ENCODE measurements at regions not wholly inside any gene's neighbourhood (a gene's known extent, or its start where the extent isn't known, plus 50 kb on each side); places are given as distances from the start of the nearest gene placed in this dataset.

DNA sequence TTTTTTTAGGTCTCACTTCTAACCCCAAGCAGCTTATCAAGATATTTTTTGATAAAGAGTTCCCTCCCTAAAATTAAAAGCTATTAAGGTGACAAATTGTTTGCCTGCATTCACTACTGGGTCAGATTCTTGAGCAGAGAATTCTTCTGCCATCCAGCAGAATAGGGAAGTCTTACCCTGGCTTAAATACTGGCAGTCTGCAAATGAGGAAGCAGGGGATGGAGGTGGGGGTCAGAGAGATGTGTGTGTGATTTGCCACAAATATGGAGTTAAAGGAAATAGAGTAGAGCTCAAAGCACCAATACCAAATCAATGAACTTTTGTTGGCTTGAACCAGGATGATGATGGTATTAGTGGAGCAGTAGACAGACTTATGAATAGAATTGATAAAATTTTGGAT, 122.2 kb downstream of the ANXA5 start:
- no peak for TF ChIP-seq SIN3A (IDR thresholded peaks at IDR 0.05; ENCODE audit: borderline replicate concordance, low read depth, low read length)
- no peak for TF ChIP-seq GATA2 (CRISPR knock-in tag; IDR thresholded peaks at IDR 0.05)
- TF ChIP-seq EZH2phosphoT487 (IDR thresholded peaks at IDR 0.05; ENCODE audit: borderline replicate concordance, low read depth): no peak
- TF ChIP-seq, protein P1, sequence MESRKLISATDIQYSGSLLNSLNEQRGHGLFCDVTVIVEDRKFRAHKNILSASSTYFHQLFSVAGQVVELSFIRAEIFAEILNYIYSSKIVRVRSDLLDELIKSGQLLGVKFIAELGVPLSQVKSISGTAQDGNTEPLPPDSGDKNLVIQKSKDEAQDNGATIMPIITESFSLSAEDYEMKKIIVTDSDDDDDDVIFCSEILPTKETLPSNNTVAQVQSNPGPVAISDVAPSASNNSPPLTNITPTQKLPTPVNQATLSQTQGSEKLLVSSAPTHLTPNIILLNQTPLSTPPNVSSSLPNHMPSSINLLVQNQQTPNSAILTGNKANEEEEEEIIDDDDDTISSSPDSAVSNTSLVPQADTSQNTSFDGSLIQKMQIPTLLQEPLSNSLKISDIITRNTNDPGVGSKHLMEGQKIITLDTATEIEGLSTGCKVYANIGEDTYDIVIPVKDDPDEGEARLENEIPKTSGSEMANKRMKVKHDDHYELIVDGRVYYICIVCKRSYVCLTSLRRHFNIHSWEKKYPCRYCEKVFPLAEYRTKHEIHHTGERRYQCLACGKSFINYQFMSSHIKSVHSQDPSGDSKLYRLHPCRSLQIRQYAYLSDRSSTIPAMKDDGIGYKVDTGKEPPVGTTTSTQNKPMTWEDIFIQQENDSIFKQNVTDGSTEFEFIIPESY (IDR thresholded peaks at IDR 0.05; ENCODE audit: borderline replicate concordance, low read depth): no peak
- TF ChIP-seq JUND (IDR thresholded peaks at IDR 0.05): no peak
- no peak for TF ChIP-seq RXRA (IDR thresholded peaks at IDR 0.05; ENCODE audit: borderline replicate concordance, low read depth)
- no peak for TF ChIP-seq YY1 (IDR thresholded peaks at IDR 0.05; ENCODE audit: low read depth)
- TF ChIP-seq CHD2 (IDR thresholded peaks at IDR 0.05; ENCODE audit: low read length, partially characterized antibody): no peak
- TF ChIP-seq SMC3 (IDR thresholded peaks at IDR 0.05; ENCODE audit: low read depth, low read length): no peak
- TF ChIP-seq FOSL2 (IDR thresholded peaks at IDR 0.05; ENCODE audit: borderline replicate concordance, low read depth): no peak
- no peak for TF ChIP-seq TEAD4 (IDR thresholded peaks at IDR 0.05; ENCODE audit: borderline replicate concordance, insufficient read depth)
- no peak for TF ChIP-seq TCF12 (IDR thresholded peaks at IDR 0.05)
- no peak for TF ChIP-seq RCOR1 (IDR thresholded peaks at IDR 0.05; ENCODE audit: low read length)
- TF ChIP-seq MXI1 (IDR thresholded peaks at IDR 0.05; ENCODE audit: low read depth, low read length): no peak
- TF ChIP-seq TAF1 (IDR thresholded peaks at IDR 0.05; ENCODE audit: borderline replicate concordance, low read depth, low read length): no peak
- TF ChIP-seq, protein P2, sequence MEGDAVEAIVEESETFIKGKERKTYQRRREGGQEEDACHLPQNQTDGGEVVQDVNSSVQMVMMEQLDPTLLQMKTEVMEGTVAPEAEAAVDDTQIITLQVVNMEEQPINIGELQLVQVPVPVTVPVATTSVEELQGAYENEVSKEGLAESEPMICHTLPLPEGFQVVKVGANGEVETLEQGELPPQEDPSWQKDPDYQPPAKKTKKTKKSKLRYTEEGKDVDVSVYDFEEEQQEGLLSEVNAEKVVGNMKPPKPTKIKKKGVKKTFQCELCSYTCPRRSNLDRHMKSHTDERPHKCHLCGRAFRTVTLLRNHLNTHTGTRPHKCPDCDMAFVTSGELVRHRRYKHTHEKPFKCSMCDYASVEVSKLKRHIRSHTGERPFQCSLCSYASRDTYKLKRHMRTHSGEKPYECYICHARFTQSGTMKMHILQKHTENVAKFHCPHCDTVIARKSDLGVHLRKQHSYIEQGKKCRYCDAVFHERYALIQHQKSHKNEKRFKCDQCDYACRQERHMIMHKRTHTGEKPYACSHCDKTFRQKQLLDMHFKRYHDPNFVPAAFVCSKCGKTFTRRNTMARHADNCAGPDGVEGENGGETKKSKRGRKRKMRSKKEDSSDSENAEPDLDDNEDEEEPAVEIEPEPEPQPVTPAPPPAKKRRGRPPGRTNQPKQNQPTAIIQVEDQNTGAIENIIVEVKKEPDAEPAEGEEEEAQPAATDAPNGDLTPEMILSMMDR (IDR thresholded peaks at IDR 0.05): no peak

DNA sequence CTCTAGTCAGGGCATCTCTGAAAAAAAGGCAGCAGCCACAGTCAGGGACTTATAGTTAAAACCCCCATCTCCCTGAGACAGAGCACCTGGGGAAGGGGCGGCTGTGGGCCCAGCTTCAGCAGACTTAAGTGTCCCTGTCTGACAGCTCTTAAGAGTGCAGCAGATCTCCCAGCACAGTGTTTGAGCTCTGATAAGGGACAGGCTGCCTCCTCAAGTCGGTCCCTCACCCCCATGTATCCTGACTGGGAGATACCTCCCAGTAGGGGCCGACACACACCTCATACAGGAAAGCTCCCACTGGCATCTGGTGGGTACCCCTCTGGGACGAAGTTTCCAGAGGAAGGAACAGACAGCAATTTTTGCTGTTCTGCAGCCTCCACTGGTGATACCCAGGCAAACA, 129.0 kb downstream of the ANXA5 start:
- 0% methylated on average over 3 of the region's 4 CpGs for WGBS (ENCODE audit: low lambda C conversion rate)
- Histone ChIP-seq H3K9me2 (no peaks in the 10 kb centered on the region), H2AFZ (ENCODE audit: low read depth) (no peak overlapping the region), H3K79me2 (ENCODE audit: insufficient read depth) (no peaks in the 10 kb centered on the region), H4K20me1 (ENCODE audit: insufficient read depth) (no peaks in the 10 kb centered on the region), H3K36me3 (replicated peaks in 1 of 2; ENCODE audit: control insufficient read depth in 1 of 2, insufficient read depth in 2 of 2, low read length in 1 of 2) (no peaks in the 10 kb centered on the region), H3K4me1 (ENCODE audit: control insufficient read depth in 1 of 2, insufficient read depth in 2 of 2, low read depth in 1 of 2, low read length in 1 of 2) (no peaks in the 10 kb centered on the region), H3K27me3 (ENCODE audit: insufficient read depth) (no peaks in the 10 kb centered on the region), H3K4me3 (ENCODE audit: low read depth in 2 of 2, low read length in 1 of 2) (no peak overlapping the region), H3K9ac (no peak overlapping the region), H3F3A (replicated peaks; ENCODE audit: insufficient read depth) (no peaks in the 10 kb centered on the region), H3K27ac (ENCODE audit: low read depth in 2 of 2, low read length in 1 of 2) (no peak overlapping the region), H3K4me2 (no peak overlapping the region), H3K9me3 (no peaks in the 10 kb centered on the region)
- POLR2A ChIA-PET: no interaction called here
- DNase-seq: no peak
- CTCF ChIA-PET: no interaction called here
- TF ChIP-seq EZH2phosphoT487 (IDR thresholded peaks at IDR 0.05; ENCODE audit: borderline replicate concordance, low read depth) (no peak), FOSL2 (IDR thresholded peaks at IDR 0.05; ENCODE audit: borderline replicate concordance, low read depth) (no peak), RAD21 (IDR thresholded peaks at IDR 0.05; ENCODE audit: low read length) (no peak), RCOR1 (IDR thresholded peaks at IDR 0.05; ENCODE audit: low read length) (no peak), TAF1 (IDR thresholded peaks at IDR 0.05; ENCODE audit: borderline replicate concordance, low read depth, low read length) (no peak), EP300 (IDR thresholded peaks at IDR 0.05; ENCODE audit: borderline replicate concordance in 1 of 2, low read depth in 1 of 2, low read length in 1 of 2) (no peak)
- TF ChIP-seq, protein P2 (IDR thresholded peaks at IDR 0.05): no peak
- TF ChIP-seq, protein P3, sequence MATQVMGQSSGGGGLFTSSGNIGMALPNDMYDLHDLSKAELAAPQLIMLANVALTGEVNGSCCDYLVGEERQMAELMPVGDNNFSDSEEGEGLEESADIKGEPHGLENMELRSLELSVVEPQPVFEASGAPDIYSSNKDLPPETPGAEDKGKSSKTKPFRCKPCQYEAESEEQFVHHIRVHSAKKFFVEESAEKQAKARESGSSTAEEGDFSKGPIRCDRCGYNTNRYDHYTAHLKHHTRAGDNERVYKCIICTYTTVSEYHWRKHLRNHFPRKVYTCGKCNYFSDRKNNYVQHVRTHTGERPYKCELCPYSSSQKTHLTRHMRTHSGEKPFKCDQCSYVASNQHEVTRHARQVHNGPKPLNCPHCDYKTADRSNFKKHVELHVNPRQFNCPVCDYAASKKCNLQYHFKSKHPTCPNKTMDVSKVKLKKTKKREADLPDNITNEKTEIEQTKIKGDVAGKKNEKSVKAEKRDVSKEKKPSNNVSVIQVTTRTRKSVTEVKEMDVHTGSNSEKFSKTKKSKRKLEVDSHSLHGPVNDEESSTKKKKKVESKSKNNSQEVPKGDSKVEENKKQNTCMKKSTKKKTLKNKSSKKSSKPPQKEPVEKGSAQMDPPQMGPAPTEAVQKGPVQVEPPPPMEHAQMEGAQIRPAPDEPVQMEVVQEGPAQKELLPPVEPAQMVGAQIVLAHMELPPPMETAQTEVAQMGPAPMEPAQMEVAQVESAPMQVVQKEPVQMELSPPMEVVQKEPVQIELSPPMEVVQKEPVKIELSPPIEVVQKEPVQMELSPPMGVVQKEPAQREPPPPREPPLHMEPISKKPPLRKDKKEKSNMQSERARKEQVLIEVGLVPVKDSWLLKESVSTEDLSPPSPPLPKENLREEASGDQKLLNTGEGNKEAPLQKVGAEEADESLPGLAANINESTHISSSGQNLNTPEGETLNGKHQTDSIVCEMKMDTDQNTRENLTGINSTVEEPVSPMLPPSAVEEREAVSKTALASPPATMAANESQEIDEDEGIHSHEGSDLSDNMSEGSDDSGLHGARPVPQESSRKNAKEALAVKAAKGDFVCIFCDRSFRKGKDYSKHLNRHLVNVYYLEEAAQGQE (IDR thresholded peaks at IDR 0.05; ENCODE audit: low read depth, low read length): no peak

More for the DNA sequence above, 122.2 kb downstream of the ANXA5 start:
- H3K79me2 ChIP-seq (ENCODE audit: insufficient read depth): no peaks in the 10 kb centered on the region
- H3K27me3 ChIP-seq (ENCODE audit: insufficient read depth): no peaks in the 10 kb centered on the region
- ChIA-PET CTCF (no interaction called here), POLR2A (no interaction called here)
- no peaks in the 10 kb centered on the region for H3K9me2 ChIP-seq
- no peak overlapping the region for H3K4me3 ChIP-seq (ENCODE audit: low read depth in 2 of 2, low read length in 1 of 2)
- H2AFZ ChIP-seq (ENCODE audit: low read depth): no peak overlapping the region
- DNase-seq: no peak
- H3K4me2 ChIP-seq: no peak overlapping the region
- H3K4me1 ChIP-seq (ENCODE audit: control insufficient read depth in 1 of 2, insufficient read depth in 2 of 2, low read depth in 1 of 2, low read length in 1 of 2): no peaks in the 10 kb centered on the region
- no peak overlapping the region for H3K27ac ChIP-seq (ENCODE audit: low read depth in 2 of 2, low read length in 1 of 2)
- no peak overlapping the region for H3K9ac ChIP-seq
- H3K9me3 ChIP-seq: no peaks in the 10 kb centered on the region
- H3F3A ChIP-seq (replicated peaks; ENCODE audit: insufficient read depth): no peaks in the 10 kb centered on the region
- no peaks in the 10 kb centered on the region for H3K36me3 ChIP-seq (replicated peaks in 1 of 2; ENCODE audit: control insufficient read depth in 1 of 2, insufficient read depth in 2 of 2, low read length in 1 of 2)
- no peaks in the 10 kb centered on the region for H4K20me1 ChIP-seq (ENCODE audit: insufficient read depth)
